ENCODE measurements at regions not wholly inside any gene's neighbourhood (a gene's known extent, or its start where the extent isn't known, plus 50 kb on each side); places are given as distances from the start of the nearest gene placed in this dataset.
A peak's percentile ranks its signal among the peaks of the same experiment; 100 is the strongest.

DNA sequence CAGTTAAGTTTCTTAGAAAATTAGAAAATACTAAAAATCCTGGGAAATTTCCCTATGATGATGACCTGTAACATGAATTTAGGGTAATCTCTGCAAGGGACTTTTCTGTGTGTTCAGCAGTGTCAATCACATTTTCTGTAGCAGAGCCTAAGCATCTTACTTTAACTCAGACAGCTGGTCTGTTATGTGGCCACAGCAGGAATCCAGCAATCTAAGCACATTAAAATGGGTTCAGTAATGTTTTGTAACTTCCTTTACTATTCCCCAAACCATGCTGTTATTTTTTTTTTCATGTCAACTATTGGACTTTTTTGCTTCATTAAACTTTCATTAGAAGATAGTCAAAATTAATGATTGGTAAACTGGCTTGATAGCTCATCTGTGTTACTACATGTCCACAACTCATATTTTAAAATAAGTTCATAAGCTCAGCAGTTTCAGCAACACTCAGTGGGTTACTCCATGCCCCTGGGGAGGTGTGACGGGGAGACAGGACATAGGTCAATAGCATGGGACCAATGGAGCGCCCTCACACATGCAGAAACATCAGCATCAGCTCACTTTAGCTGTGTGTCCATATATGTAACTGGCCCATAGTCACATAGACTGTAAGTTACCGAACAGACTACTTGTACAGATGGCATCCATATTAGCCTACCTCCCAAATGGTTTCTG is 168.0 kb upstream of the PACRGL start:
- no peak for DNase-seq

- no peak for DNase-seq
Measured at GRCh38 chr4:20532871-20533870, 167.1 kb upstream of the PACRGL start.

GRCh38 chr4:20538905-20539304 is 161.4 kb upstream of the PACRGL start:
- no peak for DNase-seq

DNA sequence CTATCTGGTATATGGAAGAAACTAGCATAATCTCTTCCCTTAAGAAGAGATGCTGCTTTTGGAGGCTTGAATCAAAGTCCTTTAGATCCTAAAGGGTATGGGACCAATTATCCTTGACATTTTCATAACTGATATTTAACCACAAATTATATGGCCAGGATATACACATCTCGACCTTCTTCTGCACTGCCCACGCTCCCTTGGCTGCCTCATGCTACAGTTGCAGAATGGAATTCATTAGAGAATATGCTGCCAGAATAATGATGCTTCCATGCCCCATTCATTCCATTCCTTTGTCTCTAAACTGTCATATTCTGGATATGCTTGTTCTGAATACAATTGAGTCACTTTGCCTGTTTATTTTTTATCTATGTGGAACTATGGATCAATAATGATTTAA is 157.1 kb upstream of the PACRGL start:
- no peak for DNase-seq

GRCh38 chr4:20544645-20545044 is 155.6 kb upstream of the PACRGL start:
- DNase-seq = no peak

DNA sequence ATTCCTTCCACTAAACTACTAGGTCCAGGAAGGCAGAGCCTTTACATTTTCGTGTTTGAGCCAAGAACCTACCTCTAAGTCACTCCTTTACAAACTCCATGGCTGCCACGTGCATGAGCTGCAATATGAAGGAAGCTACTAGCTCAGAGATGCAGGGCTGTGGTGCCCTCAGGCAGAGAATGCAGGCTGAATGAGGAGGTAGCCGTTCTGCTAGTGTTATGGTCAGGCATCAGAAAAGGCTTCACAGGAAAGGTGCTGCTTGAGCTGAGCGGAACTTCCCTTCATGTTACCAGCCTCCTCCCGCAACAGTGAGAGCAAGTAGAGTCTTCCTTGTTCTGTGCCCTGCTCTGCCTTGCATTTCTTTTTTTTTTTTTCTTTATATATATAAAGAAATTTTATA is 148.3 kb upstream of the PACRGL start:
- DNase-seq = no peak

GRCh38 chr4:20554134-20554533 is 146.1 kb upstream of the PACRGL start:
- DNase-seq = no peak

DNA sequence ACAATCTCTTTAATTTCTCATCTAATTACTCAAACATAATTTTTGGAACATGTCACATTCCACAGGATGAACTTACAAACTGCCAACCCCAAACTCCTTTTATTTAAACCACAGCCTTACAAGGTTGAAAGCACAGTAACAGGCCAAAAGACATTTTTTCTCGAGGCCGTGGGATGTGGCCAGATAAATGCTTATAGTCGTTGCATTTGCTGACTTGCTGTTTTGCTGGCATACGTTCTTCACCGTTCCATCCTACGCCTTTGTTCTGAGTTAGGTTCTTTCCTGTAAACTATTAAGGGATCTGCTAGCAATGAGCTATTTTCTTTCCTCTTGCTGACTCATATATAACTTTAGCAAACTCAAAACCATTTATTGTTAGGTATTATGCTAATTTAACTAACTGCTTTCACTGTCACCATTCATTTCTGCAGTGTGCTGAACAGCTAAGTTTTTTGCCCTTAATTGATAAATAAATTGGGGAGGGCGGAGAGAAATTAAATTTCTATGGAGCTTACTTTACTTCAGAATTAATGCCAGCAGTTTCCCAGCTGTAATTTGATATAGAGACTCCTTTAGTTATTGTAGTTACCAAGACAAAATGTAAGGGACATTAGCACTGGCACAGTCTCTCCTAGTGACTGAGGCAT is 135.1 kb upstream of the PACRGL start:
- DNase-seq = no peak

GRCh38 chr4:20570981-20571715 is 129.1 kb upstream of the PACRGL start:
- no peak for DNase-seq

- no peak for DNase-seq
Measured at GRCh38 chr4:20572976-20573375, 127.3 kb upstream of the PACRGL start.

DNA sequence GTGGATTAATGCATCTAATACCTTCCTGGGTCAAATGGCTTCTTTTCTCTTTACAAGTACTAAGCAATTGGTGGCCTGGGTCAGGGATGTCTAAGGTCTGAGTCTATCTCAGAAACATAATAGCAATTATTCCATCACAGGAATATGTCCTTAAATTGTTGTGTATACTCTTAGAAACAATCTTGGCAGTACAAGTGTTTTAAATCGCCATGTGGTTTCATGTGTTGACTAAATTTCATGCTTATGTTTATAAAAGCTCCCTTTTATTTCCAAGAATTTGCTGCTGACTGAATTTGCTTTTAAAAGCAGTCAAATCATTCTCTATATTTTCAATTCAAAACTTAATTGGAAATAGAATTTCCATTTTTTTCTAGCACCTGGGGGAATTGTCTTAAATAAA is 125.3 kb upstream of the PACRGL start:
- DNase-seq = no peak

GRCh38 chr4:20575486-20575885 is 124.8 kb upstream of the PACRGL start:
- no peak for DNase-seq

DNA sequence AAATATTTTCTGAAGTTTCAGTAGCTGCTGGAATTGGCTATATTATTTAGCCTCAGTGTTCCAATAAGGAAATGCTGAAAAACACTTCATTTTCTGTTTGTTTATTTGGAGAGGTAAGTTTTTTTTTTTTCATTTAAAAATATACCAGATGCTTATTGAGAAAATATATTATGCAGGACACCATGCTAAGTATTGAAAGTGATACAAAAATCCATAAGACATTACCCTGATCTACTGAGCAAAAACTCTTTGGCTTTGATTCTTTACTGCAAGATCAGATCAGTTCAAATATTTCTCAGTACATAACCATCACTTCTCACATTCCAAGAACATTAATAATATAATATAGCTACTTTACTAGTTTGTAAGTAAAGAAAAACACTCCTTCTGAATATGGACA is 123.4 kb upstream of the PACRGL start:
- DNase-seq = no peak

DNA sequence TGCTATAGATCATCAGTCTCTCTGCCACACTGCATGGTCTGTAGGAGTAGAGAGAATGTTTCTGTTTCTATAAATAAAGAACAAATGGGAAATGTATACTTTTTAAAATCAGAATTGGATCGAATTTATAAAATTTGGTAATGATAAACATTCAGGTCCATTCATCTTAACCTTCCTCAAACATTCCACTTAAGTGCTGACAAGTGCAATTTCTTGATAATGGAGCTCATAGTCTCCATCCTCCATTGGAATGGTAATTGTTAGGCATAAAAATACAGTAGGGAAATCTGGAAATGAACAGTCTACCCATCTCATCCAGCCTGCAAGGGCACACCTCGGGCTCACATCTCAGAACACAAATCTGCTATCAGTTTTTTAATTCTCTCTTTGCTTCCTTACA is 122.6 kb upstream of the PACRGL start:
- DNase-seq = no peak

DNA sequence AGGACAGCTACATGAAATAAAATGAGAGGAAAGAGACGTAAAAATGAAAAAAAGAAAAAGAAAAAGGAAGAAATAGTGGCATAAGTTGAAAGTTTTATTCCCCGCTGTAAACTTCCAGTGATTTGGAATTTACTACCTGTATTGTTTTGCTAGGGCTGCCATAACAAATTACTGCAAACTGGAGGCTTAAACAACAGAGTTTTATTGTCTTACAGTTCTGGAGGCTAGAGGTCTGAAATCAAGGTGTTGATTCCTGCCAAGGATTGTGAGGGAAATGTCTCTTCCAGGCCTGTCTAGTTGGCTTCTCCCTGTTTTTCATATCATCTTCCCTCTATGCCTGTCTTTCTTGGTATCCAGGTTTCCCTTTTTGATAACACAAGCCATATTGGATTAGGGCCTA is 119.4 kb upstream of the PACRGL start:
- no peak for DNase-seq

DNA sequence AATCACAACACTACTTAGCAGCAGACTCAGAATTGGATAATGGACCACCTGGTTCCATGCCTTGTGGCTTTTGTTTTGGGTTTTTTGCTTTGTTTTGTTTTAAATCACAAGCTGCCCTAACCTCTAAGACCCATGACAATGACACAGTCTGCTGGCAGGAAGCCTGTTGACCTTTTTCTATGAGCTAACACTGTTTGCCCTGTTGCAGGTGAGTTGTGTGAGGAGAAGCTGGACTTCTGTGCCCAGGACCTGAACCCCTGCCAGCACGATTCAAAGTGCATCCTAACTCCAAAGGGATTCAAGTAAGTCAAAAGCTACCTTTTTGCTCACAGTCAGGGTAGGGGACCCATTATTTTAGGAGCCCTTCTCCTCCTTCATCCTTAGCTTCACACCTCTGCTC is 110.8 kb upstream of the PACRGL start:
- DNase-seq = no peak

DNA sequence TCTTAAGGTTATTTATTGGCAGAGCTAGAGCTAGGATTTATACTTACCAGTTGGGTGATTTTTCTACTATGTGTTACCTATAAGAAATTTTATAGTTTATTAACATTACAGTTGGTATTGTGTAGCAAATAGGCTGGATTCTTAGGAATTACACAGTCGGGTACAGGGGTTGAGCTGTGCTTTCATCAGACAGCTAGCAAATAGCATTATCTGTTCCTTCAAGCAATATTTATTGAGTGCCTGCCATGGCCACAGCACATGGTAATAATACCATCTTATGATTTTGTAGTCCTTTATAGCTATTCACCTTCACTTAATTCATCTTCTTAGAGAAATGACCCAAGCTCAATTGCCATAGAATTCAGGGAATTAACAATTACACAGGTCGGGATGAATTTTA is 109.4 kb upstream of the PACRGL start:
- DNase-seq = no peak

DNA sequence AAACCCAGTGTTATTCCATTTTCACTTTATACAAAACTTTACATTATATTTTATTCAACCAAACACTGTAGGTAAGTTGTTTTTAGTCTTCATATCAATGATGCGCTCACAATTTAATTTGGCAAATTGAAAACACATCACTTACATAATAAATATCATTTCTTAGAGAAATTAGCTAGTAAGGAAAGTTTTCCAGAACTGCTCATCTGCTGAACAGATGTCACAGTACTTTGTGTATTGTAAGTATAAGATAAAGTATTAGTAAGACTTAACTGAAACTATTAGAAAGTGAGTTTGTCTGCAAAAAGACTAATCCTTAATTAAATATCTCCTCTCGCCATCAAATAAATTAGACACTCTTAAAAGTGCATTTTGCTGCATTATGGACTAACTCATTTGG is 108.7 kb upstream of the PACRGL start:
- DNase-seq = no peak

GRCh38 chr4:20592013-20592412 is 108.2 kb upstream of the PACRGL start:
- DNase-seq = no peak

DNA sequence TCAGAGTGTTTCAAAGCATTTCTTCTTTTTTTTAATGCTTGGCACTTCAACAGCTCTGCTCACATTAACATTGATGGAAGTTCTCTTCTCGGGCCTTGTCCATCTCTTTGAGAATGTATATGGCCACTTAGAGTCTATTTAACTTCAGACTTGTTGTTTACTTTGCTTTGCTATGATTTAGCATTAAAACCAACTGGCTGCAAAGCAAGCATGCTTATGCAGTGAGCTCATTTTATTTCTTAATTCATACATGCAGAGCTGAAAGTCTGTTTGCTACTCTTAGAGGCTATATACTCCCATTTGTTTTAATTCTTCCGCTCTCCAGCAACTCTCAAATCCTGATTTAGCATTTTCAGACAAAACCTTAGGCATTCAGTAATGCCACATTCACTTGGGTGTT is 107.6 kb upstream of the PACRGL start:
- DNase-seq = peak; percentile 44

- no peak for DNase-seq
Measured at GRCh38 chr4:20598626-20599025, 101.6 kb upstream of the PACRGL start.

DNA sequence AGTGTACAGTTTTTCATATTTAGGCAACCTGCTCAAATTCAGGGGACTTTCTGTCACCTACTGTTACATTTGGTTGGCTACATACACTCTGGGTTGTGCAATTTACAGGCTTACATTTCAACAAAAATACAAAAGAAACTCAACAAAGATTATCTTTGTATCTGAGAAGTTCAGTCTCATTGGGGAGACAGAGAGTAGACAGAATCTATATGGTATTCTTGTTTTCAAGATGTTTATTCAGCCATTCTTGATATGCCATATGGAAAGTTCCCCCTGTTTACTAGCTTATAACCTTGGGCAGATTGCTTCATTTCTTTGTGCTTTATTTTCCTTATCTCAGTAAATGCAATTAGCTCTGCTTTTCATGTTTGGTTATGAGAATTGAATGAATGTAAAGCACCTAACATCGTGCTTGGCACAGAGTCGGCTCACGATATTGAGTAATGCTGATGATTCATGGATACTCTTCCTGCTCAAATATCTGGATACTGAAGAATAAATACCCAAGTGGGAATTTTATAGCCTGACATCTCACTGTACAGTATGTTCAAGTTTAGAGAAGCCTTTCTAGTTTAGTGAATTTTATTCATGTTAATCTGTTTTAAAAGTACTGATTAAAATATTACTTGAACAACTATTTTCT is 96.5 kb upstream of the PACRGL start:
- DNase-seq = no peak

GRCh38 chr4:20612313-20612712 is 87.9 kb upstream of the PACRGL start:
- DNase-seq = no peak
